ENCODE measurements at regions not wholly inside any gene's neighbourhood (a gene's known extent, or its start where the extent isn't known, plus 50 kb on each side); places are given as distances from the start of the nearest gene placed in this dataset.

- TF ChIP-seq CTCF (IDR thresholded peaks at IDR 0.05) (no peak), POLR2A (IDR thresholded peaks at IDR 0.05) (no peak)
These were observed 626.5 kb upstream of the NRSN1 start for GRCh38 chr6:23499549-23499948.
